ENCODE measurements at regions not wholly inside any gene's neighbourhood (a gene's known extent, or its start where the extent isn't known, plus 50 kb on each side); places are given as distances from the start of the nearest gene placed in this dataset.
"Not testable (repeated sequence)": the region's sequence is repeated elsewhere in the genome, so short reads cannot be mapped to it uniquely, and the experiment has no call there.

DNA sequence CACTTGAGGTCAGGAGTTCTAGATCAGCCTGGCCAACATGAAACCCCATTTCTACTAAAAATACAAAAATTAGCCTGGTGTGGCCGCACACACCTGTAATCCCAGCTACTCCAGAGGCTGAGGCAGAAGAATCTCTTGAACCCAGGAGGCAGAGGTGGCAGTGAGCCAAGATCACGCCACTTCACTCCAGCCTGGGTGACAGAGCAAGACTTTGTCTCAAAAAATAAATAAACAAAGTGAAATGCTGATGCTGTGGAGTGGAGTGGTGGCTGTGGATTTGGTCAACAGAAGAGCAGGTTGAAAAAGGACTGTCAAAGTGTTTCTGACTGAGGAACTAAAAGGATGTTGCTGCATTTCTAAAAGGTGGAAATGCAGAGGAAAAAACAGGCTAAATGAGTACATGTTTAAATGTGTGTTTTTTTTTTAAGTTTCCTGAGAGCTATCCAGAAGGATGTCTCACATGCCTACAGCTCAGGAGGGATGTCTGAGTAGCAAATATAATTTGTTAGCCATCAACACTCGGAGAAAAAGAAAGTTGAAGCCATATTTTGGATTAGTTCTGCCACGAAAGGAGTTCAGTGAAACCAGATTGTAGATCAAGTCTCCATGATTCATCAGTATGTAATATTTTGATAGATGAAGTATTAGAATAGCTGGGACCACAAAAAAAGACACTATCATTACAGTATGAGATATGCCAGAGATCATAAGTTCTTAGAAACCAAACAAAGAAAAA is 621.1 kb upstream of the ADGRB3 start:
- DNase-seq (ENCODE audit: low read depth) = peak; percentile 17

DNA sequence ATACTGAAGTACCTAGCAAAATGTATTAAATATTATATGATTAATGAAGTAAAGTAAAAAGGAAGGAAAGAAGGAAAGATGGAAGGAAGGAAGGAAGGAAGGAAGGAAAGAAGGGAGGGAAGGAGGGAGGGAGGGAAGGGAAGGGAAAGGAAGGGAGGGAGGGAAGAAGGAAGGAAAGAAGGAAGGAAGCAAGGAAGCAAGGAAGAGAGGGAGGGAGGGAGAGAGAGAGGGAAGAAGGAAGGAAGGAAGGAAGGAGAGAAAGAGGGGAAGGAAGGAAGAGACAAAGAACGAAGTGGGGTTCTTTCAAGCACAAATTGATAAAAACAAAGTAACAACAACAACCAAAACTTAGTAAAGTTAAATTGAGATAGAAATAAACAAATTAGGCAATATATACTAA is 622.3 kb upstream of the ADGRB3 start:
- no peak for DNase-seq (ENCODE audit: low read depth)

DNA sequence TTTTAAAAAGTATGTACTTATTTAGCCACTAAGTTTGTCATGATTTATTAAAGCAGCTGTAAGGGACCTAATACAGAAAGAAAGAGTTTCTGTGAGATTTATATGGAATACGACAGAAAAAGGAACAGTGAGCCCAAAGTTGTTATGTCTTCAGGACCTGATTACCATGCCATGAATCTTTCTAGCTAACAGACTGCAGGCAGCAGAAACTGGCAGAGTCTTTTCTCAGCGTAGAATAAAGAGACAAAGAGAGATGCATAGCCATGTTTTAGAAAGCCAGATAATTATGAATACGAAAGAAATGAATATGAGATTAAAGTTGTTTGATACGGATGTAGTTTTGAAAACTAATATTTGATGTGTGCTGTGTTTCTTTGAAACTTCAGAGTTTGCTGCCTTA is 624.1 kb upstream of the ADGRB3 start:
- DNase-seq (ENCODE audit: low read depth) = no peak

DNA sequence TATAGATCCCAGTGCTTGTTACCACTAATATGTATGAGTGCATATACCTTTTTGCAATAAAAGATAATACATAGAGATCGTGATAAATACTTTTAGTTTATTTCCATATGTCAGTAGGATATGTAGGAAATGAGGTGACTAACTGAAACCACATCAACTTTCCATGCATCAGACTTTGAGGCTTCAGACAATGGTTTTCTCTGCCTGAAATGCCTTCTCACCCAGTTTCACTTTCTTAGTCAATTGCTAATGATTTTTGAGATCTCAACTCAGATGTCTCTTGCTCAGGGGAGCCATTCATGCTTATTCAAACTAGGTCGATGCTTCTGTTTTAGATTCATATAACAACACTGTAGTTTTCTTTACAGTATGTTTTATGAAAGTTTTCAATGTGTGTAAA is 626.6 kb upstream of the ADGRB3 start:
- DNase-seq (ENCODE audit: low read depth) = peak; percentile 10

DNA sequence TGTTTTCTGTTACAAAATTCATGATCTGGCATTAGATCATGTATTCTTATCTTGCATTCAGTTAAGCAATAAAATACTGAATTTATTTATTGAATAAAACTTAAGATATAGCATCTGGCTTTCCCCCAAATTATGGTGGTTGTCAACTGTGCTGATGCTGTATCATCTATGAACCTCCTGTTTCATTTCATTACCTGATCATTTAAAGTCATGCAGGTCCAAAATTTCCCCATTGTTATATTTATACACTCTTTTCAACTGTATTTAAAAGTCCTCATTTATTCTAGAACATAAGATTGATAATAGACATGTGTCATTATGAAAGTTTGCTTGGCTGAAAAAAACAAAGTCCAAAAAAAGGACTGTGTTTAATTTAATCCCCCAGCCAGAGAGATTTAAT is 627.4 kb upstream of the ADGRB3 start:
- no peak for DNase-seq (ENCODE audit: low read depth)

DNA sequence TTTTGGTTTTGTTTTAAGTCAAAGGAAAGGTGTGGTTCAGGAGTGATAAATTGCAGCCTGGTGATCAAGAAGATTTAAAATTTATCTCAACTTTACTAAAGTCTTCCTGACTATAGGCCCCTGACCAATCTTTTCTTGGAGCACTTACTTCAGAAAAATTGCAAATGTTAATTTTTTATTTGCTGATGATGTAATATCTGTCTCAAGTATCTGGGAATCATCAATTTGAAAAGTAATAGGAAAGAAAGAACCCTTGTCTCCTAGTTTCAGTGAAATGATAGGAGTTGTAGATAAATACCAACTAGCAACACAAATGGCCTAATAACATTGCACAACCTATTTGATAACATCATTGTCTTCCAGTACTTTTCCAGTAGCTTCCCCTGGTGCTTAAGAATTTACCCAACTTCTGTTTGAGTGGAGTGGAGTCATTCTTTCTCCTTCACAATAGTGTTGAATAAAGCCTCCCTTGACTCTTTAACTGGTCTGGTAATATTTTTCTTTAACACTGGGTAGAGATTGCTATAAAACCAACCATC is 648.3 kb upstream of the ADGRB3 start:
- DNase-seq (ENCODE audit: low read depth) = peak; percentile 64

DNA sequence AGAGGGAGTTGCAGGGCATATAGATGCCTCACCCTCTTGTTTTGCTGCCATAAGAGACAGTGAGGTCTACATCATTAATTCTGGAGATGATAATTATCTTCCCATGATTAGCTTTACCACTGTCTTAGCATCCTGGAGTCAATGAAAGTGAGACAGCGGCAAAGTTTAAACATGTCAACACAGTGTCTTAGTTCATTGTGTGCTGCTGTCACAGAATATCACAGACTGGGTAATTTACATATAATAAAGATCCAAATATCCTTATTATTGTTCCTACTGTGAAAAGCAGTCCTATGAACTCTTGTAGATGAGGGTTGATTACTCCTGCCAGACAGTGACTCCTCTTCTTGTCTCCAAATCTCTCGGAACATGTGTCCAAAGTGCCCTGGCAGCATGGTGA is 658.6 kb upstream of the ADGRB3 start:
- DNase-seq (ENCODE audit: low read depth) = no peak

DNA sequence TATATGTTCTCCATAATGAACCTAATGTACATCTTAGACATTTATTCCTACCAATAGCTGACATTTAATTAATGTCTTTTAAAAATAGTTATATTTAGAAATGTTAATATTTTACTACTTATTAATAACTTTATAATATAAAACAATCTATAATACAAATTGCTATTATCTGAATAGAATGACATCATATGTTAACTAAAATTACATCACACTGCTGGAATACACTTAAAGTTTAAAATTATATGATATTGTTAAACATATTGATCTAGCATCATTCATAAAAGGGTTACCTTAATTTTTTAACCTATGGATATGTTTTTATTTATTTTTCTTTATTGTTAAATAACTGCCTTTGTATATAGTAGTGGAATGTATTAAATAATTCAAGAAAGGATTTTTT is 660.2 kb upstream of the ADGRB3 start:
- no peak for DNase-seq (ENCODE audit: low read depth)

DNA sequence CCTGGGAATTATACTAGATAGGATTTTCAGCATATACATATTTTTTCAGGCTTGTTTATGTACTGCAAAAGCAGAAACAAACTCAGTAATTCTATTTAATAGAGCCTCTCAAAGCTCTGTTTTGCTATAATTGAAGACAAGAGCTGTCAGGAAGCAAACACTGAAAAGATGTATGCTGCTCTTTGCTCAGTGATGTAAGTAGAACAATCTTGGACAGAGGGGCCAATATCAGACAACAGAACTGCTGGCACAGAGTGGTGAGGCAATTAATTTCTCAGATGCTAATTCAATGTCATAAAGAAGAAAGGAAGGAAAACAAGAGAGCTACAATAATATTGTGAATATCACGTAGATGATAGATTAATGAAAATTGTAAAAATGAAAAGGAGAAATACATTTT is 663.3 kb upstream of the ADGRB3 start:
- no peak for DNase-seq (ENCODE audit: low read depth)

DNA sequence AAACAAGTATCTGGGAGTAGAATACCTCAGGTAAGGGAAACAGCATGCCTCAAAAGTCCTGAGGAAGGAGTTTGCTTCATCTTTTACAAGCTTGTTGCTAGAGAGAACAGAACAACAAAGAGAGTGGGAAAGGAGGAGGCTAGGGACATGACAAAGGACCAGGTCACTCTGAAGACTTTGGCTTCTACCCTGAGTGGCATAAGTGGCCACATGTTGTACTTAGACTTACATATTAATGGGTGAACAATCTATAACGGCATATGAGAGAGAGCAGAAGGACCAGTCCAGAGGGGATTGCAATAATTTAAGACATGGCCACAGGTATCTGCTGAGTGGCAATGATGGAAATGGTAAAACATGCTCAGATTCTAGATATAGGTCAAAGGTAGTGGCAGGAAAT is 668.3 kb upstream of the ADGRB3 start:
- no peak for DNase-seq (ENCODE audit: low read depth)

DNA sequence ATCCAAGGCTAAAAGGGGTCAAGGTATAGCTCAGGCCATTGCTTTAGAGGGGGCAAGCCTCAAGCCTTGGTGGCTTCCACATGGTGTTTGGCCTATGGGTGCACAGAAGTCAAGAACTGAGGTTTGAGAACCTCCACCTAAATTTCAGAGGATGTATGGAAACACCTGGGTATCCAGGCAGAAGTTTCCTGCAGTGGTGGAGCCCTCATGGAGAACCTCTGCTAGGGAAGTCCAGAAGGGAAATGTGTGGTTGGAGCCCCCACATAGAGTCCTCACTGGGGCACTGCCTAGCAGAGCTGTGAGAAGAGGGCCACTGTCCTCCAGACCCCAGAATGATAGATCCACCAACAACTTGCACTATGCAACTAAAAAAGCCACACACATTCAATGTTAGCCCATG is 678.7 kb upstream of the ADGRB3 start:
- peak; percentile 3 for DNase-seq (ENCODE audit: low read depth)

DNA sequence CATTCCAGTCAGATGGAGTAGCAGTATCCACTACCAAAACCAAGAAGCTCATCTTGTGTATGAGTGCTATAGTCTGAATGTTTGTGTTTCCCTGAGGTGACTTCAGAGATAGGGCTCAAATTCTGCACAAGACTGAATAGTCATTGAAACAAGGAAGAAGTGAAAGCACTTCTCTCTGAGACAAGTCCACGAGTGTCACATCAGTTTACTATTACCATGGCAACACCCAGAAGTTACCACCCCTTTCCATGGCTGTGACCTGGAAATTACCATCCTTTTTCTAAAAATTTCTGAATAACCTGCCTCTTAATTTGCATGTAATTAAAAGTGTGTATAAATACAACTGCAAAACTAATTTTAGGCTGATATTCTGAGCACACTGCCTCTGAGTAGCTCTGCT is 682.1 kb upstream of the ADGRB3 start:
- DNase-seq (ENCODE audit: low read depth) = no peak

DNA sequence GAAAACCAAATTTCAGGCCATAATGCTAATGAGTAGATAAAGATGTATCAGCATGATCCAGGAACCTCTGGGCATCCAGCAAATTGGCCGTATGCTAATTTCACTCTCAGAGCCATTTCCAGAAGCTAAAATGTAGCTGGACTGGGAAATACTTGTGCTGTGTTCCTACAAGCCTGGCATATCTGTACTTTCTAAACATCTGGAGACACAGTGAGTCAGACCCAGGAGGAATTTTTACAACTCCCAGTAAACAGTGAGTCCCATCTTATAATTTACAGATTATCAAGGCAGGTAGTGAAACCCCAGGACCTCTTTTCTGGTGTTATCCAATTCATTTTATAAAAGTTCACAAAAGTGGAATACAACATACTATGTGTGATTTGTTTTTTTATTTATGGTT is 683.0 kb upstream of the ADGRB3 start:
- peak; percentile 64 for DNase-seq (ENCODE audit: low read depth)

DNA sequence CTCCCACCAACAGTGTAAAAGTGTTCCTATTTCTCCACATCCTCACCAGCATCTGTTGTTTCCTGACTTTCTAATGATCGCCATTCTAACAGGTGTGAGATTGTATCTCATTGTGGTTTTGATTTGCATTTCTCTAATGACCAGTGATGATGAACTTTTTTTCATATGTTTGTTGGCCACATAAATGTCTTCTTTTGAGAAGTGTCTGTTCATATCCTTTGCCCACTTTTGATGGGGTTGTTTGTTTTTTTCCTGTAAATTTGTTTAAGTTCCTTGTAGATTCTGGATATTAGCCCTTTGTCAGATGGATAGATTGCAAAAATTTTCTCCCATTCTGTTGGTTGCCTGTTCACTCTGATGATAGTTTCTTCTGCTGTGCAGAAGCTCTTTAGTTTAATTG is 687.3 kb upstream of the ADGRB3 start:
- not testable (repeated sequence) for DNase-seq (ENCODE audit: low read depth)

DNA sequence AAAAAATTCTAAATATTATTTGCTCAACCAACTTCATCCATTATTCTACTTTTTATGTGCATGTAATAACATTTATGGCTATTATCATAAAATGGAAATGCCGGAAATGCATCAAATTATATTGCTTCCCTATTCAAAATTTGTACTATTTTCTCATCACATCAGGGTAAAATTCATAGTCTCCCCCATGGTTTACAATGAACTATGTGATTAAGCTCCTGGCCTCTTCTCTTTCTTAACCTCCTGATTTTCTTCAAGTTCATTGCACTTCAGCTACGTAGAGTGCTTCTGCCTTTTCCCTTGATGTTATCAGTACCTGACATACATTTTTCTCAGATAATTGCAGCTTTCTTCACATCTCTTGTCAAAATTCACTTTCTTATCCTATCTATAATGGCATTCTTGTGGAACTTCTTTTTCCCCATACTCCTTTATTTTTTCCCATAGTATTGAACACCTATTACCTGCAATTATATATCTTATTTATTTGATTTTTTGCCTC is 699.1 kb upstream of the ADGRB3 start:
- DNase-seq (ENCODE audit: low read depth) = no peak

DNA sequence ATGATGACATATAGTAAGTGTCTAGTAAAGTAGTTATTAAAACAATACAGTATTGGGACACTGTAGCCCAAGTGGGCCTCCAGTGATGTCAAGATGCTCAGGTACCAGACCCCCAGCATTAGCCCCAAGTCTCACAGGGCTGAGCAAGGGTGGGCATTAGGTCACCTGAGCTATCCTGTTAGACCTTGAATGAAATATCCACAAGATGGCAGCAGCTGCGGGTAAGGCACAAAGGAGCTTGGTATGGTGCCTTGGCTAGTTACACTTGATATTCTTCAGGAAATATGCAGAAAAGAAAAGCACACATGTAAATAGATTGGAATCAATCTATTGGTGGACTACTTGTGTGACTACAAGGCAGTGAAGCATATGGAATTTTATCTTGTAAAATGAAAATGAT is 701.8 kb upstream of the ADGRB3 start:
- DNase-seq (ENCODE audit: low read depth) = no peak

DNA sequence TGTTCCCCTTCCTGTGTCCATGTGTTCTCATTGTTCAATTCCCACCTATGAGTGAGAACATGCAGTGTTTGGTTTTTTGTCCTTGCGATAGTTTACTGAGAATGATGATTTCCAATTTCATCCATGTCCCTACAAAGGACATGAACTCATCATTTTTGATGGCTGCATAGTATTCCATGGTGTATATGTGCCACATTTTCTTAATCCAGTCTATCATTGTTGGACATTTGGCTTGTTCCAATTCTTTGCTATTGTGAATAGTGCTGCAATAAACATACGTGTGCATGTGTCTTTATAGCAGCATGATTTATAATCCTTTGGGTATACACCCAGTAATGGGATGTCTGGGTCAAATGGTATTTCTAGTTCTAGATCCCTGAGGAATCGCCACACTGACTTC is 712.5 kb upstream of the ADGRB3 start:
- not testable (repeated sequence) for DNase-seq (ENCODE audit: low read depth)

DNA sequence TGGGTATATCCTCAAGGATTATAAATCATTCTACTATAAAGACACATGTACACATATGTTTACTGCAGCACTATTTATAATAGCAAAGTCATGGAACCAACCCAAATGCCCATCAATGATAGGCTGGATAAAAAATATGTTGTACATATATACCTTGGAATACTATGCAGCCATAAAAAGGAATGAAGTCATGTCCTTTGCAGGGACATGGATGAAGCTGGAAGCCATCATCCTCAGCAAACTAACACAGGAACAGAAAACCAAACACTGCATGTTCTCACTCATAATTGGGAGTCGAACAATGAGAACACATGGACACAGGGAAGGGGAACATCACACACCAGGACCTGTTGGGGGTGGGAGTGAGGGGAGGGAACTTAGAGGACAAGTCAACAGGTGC is 715.0 kb upstream of the ADGRB3 start:
- DNase-seq (ENCODE audit: low read depth) = not testable (repeated sequence)

DNA sequence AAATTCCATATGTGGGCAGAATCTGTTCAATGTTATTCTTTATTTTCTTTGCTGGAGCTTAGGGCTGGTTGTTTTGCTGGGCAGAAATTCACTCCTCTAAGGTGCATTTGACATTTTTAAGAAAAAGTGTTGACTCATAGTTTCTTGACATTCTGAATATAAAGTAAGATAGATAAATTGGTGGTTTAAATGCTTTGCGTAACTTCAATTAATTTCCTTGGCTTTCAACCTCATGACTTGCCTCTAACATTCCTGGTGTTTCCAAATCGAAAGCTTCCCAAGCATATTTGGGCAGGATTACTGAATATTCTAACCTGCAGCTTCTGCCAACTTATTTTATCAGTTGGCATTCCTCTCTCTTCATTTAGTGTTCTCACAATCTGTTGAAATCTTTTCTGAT is 718.7 kb upstream of the ADGRB3 start:
- DNase-seq (ENCODE audit: low read depth) = peak; percentile 98

DNA sequence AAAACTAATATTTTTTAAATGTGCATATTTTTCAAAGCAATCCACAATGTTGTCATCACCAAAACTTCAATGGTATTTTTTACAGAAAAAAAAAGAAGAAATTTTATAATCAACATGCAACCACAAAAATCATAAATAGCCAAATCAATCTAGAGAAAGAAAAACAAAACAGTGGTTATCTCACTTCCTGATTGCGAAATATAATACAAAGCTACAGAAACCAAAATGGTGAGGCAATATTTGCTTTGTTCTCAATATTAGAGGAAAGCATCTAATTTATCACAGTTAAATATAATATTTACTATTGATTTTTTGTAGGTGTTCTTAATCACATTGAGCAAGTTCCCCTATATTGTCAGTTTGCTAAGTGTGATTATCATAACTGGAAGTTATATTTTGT is 720.7 kb upstream of the ADGRB3 start:
- DNase-seq (ENCODE audit: low read depth) = peak; percentile 71

DNA sequence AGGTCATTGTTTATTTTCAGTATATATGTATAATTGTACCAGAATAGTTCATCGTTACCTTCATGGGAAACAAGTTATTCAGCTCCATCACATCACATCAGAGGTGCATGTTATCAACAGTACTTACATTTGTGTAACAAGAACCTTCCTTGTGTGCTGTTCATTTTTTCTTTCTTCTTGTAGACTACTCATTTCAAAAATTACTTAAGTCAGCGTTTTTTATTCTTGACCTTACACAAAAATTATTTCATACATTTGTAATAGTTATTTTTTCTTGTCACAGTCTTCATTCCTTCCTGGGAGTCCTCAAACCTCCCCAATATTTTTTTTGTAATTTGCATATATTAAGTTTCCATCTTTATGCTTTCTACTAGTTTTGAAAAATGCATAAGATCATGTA is 725.7 kb upstream of the ADGRB3 start:
- DNase-seq (ENCODE audit: low read depth) = no peak

DNA sequence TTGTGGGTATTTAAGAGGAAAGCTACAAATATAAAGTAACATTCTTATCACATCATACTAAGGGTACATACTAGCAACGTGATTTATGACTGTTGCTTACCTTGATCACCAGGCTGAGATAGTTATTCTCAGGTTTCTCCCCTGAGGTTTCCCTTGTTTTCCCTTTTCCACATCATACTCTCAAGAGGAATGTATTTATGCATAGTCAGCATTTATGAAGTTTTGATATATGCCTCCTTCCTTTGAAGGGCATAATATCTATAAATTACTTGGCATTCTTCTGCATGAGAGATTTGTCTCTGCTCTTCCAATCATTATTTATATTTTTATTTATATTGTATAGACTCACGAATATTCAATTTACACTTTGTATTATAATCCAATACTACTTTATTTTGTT is 726.7 kb upstream of the ADGRB3 start:
- DNase-seq (ENCODE audit: low read depth) = no peak

DNA sequence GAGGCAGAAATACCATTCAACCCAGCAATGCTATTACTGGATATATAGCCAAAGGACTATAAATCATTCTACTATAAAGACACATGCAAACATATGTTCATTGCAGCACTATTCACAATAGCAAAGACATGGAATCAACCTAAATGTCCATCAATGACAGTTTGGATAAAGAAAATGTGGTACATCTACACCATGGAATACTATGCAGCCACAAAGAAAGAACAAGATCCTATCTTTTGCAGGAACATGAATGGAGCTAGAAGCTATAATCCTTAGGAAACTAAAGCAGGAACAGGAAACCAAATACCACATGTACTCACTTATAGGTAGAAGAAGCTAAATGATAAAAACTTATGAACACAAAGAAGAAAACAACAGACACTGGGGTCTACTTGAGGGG is 730.3 kb upstream of the ADGRB3 start:
- DNase-seq (ENCODE audit: low read depth) = not testable (repeated sequence)

DNA sequence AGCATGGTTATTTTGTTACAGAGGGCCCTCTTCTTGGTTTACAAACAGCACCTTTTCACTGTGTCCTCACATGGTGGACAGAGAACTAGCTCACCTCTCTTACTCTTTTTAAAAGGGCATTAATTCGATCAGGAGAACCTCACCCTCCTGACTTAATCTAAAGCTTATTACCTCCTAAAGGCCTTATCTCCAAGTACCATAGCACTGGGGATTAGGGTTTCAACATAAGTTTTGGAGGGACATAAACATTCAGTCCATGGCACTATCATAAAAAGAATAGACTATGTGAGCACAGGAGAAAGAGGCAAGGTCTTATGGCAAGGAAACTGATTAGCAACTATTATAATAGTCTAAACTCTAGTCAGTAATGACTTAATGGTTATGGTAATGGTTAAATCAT is 736.2 kb upstream of the ADGRB3 start:
- DNase-seq (ENCODE audit: low read depth) = no peak
